ENCODE measurements at regions not wholly inside any gene's neighbourhood (a gene's known extent, or its start where the extent isn't known, plus 50 kb on each side); places are given as distances from the start of the nearest gene placed in this dataset.
"Not testable (repeated sequence)": the region's sequence is repeated elsewhere in the genome, so short reads cannot be mapped to it uniquely, and the experiment has no call there.

DNA sequence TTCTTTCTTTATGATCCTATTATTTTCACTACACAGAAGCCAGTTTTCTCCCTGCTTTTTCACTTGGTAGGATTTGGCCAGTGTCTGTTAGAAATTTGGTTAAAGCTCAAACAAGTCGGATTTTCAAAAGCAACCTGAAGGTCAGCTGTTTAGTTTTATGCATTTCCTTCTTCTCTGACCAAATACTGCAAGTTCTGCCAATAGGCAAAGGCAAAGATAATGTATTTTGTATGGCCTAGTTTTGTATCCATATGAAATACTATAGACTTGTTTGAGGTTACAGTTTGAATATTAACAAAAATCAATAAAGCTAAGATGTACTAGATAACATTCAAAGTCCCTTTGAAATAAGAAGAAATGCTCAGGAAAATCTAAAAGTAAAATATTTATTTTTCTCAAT, 439.4 kb downstream of the TRIML1 start:
- DNase-seq = no peak

DNA sequence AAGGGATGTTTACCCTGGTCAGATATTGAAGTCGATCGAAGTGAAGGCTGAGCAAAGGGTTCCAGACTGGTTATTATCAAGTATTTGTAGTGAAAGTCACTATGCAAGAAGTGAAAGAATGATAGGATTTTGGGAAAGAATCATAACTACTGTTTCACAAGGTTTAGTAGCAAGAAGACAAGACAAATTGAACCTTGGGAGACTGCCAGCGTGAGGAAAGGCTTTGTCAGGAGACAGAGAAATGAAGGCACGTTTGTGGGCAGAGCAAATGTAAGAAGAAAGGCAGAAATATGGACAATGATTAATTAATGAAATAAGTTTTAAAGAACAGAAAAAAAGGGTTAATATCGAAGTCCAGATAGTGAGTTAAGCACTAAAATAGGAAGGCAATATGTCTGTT, 456.8 kb downstream of the TRIML1 start:
- DNase-seq = no peak

- no peak for DNase-seq
Measured at GRCh38 chr4:188603646-188604045, 464.4 kb downstream of the TRIML1 start.

DNA sequence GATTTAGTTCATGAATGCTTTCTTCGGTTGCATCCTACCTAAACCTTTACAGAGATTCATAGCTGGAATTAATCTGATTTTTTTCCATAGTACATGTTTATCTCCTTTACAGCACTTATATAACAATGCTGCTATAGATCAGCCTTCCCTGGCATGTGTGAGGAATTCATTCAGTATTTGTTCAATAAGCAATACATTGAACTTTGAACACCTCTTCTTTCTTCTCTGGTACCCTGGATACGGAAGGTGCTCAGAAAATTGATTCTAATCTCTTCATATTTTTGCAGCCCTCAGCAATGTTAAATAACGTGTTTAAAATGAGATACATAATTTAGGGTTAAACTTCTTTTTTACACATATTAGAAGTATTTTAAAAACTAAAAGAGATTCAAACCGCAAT, 467.4 kb downstream of the TRIML1 start:
- DNase-seq = no peak

- no peak for DNase-seq
Measured at GRCh38 chr4:188611143-188611542, 471.9 kb downstream of the TRIML1 start.

DNA sequence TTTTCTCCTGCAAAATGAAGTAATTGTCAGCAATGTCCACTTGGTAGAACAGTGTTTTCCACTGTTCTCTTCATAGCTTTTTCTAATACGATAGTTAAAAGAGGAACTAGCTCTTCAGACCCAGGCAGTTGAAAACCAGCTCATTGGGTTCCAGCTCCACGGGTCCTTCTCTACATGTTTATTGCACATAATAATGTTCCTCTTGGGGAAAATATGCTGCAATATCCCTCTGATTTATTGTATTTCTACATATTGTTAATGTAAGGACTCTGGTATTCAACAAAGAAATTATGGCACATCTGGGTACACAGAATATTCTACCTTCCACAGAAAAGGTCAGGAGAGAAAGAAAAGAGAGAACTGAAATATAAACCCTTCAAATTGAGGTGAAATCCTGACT, 473.4 kb downstream of the TRIML1 start:
- no peak for DNase-seq

DNA sequence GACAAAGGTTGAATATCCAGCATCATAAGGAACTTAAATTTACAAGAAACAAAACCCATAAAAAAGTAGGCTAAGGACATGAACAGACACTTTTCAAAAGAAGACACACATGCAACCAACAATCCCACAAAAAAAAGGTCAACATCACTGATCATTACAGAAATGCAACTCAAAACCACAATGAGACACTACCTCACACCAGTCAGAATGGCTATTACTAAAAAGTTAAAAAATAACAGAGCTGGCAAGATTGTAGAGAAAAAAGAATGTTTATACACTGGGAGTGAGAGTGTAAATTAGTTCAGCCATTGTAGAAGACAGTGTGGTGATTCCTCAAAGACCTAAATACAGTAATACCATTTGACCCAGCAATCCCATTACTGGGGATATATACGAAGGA, 474.7 kb downstream of the TRIML1 start:
- DNase-seq = no peak

DNA sequence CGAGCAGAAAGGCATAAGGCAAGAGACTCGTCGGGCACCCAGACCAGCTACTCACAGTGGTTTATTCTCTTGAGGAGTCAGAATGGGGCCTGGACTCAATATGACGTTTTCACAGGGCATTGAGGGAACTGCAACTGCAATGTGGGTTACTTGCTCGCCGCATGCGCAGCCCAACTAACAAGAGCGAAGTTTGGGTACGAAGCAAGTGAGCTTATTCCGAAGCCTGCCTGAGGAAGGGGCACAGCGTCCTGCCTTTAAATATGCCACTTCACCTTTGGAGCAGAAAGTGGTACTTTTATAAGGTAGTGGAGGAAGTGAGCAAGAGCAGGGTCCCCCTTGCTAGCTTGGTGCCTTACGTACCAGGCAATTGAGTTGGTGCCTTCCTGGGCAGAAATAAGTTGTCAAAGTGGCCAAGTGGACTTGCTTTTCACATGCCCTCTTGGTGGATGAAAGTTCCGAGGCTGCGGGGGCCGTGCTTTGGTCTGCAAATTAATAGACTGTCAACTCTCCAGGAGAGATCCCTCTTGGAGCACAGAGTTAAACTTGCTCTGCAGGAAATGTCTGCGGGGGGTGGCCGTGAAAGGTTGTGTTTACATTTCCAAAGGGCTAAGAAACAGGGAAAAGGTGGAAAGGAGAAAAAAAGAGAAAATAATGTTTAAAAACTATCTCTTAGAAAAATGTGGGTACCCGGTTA, 480.4 kb downstream of the TRIML1 start:
- no peak for DNase-seq

- DNase-seq = no peak
Measured at GRCh38 chr4:188620608-188621007, 481.4 kb downstream of the TRIML1 start.

- no peak for DNase-seq
Measured at GRCh38 chr4:188623314-188623854, 484.1 kb downstream of the TRIML1 start.

- DNase-seq = no peak
Measured at GRCh38 chr4:188624370-188624769, 485.1 kb downstream of the TRIML1 start.

- no peak for DNase-seq
Measured at GRCh38 chr4:188627892-188628291, 488.7 kb downstream of the TRIML1 start.

DNA sequence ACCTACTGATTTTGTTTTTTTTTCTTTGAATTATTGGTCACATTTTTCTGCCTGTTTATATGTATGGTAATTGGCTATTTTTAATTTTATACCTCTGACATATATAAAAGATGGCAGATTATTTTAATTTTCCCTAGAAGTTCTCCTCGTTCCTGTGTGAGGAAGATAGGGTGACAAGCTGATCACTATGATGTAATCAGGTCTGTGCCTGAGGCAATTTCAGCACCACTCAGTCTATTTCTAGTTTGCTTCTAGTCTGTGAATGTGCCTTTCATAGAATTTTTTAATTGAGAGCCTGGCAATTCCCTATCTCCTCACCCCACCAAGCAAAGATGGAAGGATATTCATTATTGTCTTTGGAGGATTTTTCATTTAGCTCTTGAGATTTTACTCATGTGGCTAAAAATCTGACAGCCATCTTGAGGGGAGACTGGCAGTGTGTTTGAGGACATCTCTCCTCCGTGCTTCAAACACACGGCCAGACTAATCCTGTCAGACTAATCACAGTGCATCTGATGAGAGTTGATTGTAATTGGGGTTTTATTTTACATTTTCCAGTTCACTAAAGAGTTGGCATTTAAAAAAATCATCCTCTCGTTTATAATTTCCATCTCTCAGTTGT, 500.3 kb downstream of the TRIML1 start:
- no peak for DNase-seq

DNA sequence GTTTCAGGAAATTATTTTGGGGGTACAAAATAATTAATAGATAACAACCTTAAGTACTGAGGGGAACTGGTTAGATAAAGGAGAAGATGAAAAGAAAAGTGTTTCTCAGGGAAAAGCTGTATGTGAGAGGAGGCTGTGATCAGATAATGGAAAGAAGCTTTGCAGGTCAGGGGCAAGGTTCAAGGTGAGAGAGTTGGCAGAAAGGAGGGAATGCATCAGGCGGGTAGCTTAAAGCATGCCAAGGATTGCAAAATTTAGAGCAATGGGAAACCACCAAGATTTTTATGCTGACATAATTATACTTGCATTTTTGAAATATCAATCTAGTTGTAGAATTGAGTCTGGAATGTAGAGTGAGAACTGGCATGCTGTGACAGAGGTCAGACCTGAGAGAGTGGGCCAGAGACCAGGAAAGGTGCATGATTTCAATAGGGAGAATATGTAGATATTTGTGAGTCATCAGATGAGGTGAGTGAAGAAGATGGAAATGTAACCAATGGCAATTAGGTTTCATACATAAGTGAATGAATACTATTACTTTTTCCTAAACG, 508.7 kb downstream of the TRIML1 start:
- DNase-seq = no peak

DNA sequence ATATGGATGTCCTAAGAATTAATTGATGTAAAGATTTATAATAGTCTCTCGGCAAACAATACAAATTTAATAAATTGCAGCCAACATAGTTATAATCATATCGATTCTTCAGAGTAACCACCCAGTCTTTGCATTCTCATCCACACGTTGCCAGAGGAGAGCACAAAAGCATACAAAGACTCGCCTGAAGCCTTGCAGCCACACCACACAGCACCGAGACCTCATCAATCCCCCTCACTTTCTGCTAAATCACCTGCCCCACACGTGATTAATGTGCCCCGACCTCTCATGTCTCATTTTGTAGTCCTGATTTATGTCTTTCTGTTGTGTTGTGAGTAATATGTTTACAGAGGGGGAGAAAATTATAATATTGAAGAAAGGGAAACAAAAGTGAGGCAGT, 510.4 kb downstream of the TRIML1 start:
- no peak for DNase-seq

DNA sequence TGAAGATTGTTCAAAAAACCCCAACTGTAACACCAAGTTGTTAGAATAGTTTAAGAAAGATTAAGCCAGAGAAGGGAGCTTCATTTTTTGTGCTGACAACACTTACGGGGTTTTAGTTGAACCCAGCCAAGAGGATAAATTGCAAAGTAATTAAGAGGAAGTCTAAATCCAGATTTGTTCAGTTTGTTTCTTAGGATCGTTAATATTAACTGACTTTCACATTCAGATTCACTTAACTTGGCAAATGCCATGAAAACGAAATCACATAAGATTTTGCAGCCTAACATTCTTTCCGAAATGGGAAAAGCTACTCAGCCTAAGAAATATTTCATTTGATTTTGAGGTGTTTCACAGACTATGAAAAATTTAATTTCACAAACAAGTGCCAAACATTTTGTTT, 511.3 kb downstream of the TRIML1 start:
- DNase-seq = no peak

GRCh38 chr4:188657365-188657764, 518.1 kb downstream of the TRIML1 start:
- DNase-seq = no peak

DNA sequence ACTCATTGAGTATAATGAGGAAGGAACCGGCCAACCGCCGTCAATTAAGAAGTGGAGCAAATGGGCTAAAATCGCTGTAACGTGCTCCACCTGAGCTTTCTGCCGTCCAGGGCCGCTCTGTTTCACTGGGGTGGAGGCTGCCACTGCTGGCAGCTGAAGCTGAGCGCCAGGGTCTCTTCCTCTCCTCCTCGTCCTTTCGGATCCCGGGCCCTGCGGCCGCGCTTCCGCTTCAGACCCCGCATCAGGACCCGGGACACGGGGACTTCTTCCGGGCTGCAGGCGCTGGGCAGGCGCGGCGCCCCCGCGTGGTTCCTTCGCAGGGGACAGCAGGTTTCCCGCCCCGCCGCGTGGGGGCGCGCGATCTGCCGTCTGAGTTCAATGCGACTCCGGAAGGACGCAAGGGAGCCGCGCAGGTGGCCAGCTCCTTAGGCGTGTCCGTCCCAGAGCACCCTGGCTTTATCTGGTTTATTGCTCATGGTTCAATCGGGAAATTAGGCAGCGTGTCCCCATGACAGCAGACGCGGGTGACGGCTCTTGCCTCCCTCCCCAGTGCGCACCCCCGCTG, 519.8 kb downstream of the TRIML1 start:
- DNase-seq = no peak

GRCh38 chr4:188660796-188661195, 521.6 kb downstream of the TRIML1 start:
- no peak for DNase-seq

GRCh38 chr4:188661502-188661901, 522.3 kb downstream of the TRIML1 start:
- DNase-seq = no peak

- DNase-seq = no peak
Measured at GRCh38 chr4:188663369-188663768, 524.1 kb downstream of the TRIML1 start.

- no peak for DNase-seq
Measured at GRCh38 chr4:188665491-188666457, 526.5 kb downstream of the TRIML1 start.

- not testable (repeated sequence) for DNase-seq
Measured at GRCh38 chr4:188678691-188679090, 539.5 kb downstream of the TRIML1 start.

All from DMS153 (cell line).